CD4-positive, alpha-beta T cell (primary cell): ENCODE measurements at regions not wholly inside any gene's neighbourhood (a gene's known extent, or its start where the extent isn't known, plus 50 kb on each side); places are given as distances from the start of the nearest gene placed in this dataset.

Experiments
- ATAC-seq: fragments of 200-7000 bp; cut with Tn5 transposase; one replicate; pipeline ENCODE4 v1.10.0; 2022; ENCODE audit warnings: mild to moderate bottlenecking; ENCODE audit not compliant: poor library complexity
- CTCF ChIA-PET: fragments of 350-600 bp; sonication (Branson Sonifier 250); formaldehyde crosslinking; loops from one replicate; lab custom pipeline; 2021; ENCODE audit warnings: antibody characterized with exemption, inconsistent platforms; lab: Charles Lee
- POLR2A ChIA-PET: fragments of 350-600 bp; sonication (Branson Sonifier 250); formaldehyde crosslinking; loops from one replicate; lab custom pipeline; 2021; ENCODE audit warnings: antibody characterized with exemption, inconsistent platforms; lab: Charles Lee
- DNase-seq, 14 experiments: peaks; one replicate each; pipeline ENCODE4 v3.0.0-alpha.2; 2013 to 2020; ENCODE audit warnings: mixed read lengths in 2 of 14
- H3K27ac ChIP-seq, 2 donors: one replicate each; pipeline versions ENCODE4 v1.5.1 to v1.7.0; 2013; ENCODE audit warnings: low read length in 2 of 2, low read depth in 1 of 2, mild to moderate bottlenecking in 1 of 2
- H3K27me3 ChIP-seq, 2 experiments: 1 replicate in 1 of 2; 2 replicates in 1 of 2; pipeline versions ENCODE4 v1.6.1 to v1.7.0; 2013; ENCODE audit warnings: low read length in 2 of 2, control low read depth in 1 of 2, mild to moderate bottlenecking in 1 of 2, moderate library complexity in 1 of 2; ENCODE audit not compliant: insufficient read depth in 2 of 2, control insufficient read depth in 1 of 2
- H3K36me3 ChIP-seq: one replicate; pipeline ENCODE4 v1.6.1; 2013; ENCODE audit warnings: low read length, control low read depth; ENCODE audit not compliant: insufficient read depth
- H3K4me1 ChIP-seq: one replicate; pipeline ENCODE4 v1.6.1; 2013; ENCODE audit warnings: low read length, control low read depth; ENCODE audit not compliant: insufficient read depth
- H3K4me3 ChIP-seq: one replicate; pipeline ENCODE4 v1.5.1; 2013; ENCODE audit warnings: mild to moderate bottlenecking, low read length, moderate library complexity
- H3K9me3 ChIP-seq, 2 experiments: 1 replicate in 1 of 2; 2 replicates in 1 of 2; pipeline versions ENCODE4 v1.6.1 to v1.7.0; 2013; ENCODE audit warnings: low read length in 2 of 2, mild to moderate bottlenecking in 2 of 2, control low read depth in 1 of 2, moderate library complexity in 1 of 2; ENCODE audit not compliant: control insufficient read depth in 1 of 2, insufficient read depth in 1 of 2
- H3K27ac Mint-ChIP-seq: one replicate; pipeline ENCODE4 v1.8.0; 2020; ENCODE audit warnings: mixed read lengths
- H3K27me3 Mint-ChIP-seq: one replicate; pipeline ENCODE4 v1.8.0; 2021; ENCODE audit warnings: mixed read lengths
- H3K36me3 Mint-ChIP-seq: one replicate; pipeline ENCODE4 v1.8.0; 2021; ENCODE audit warnings: low read depth, mixed read lengths
- H3K4me1 Mint-ChIP-seq: one replicate; pipeline ENCODE4 v1.8.0; 2021; ENCODE audit warnings: low read depth, mixed read lengths
- H3K4me3 Mint-ChIP-seq: one replicate; pipeline ENCODE4 v1.8.0; 2020; ENCODE audit warnings: mild to moderate bottlenecking, mixed read lengths
- H3K9me3 Mint-ChIP-seq: one replicate; pipeline ENCODE4 v1.8.0; 2020; ENCODE audit warnings: mixed read lengths
- CTCF ChIP-seq: fragments of 200-600 bp; IDR thresholded peaks from one replicate; pipeline ENCODE4 v1.8.0; 2022; ENCODE audit warnings: antibody characterized with exemption, mild to moderate bottlenecking
- intact Hi-C, 2 experiments: fragments of 100-400 bp; cut with DNase I in 1 of 2; cut with micrococcal nuclease in 1 of 2; formaldehyde crosslinking; loops; one replicate each; pipeline versions ENCODE4 v1.15.1 to v1.9.0; 2023 to 2025; cut with DNase I, micrococcal nuclease

- no peak overlapping the region for H3K4me3 ChIP-seq
- TF ChIP-seq CTCF = no peak
- Mint-ChIP-seq H3K36me3 (no peaks in the 10 kb centered on the region), H3K4me1 (no peaks in the 10 kb centered on the region), H3K9me3 (peaks cover 10% of the 10 kb centered on the region), H3K27me3 (no peaks in the 10 kb centered on the region), H3K27ac (no peak overlapping the region), H3K4me3 (no peak overlapping the region)
- peaks cover 6 to 48% of the 10 kb centered on the region in 2 experiments for H3K9me3 ChIP-seq
- H3K36me3 ChIP-seq = no peaks in the 10 kb centered on the region
- no peaks in the 10 kb centered on the region for H3K27me3 ChIP-seq
- intact Hi-C loops = no loop called here
- ChIA-PET CTCF (no interaction called here), POLR2A (no interaction called here)
- ATAC-seq (no peak), DNase-seq (no peak)
- H3K27ac ChIP-seq = no peak overlapping the region
- no peaks in the 10 kb centered on the region for H3K4me1 ChIP-seq
Measured at GRCh38 chr19:27890206-27890605, 1322.7 kb downstream of the UQCRFS1 start.

DNA sequence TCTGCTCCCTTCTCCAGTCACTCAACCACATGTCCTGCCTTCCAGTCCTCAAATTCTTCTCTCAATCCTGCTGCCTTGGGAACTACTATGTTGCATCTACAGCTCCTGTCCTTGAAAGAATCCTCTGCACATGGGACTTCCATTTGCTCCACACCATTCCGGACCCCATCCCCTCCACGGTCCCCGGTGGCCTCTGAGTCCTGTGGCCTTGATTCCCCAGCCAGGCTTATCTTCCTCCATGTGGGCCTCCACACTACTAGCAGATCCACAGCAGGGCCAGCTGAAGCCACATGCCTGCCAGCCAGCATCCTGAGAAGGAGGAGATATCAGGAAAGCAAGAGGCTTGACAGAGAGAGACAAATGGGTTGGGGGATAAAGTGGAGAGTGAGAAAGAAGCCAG, 1323.8 kb downstream of the UQCRFS1 start:
- CTCF ChIA-PET = no interaction called here
- Mint-ChIP-seq H3K27me3 (no peaks in the 10 kb centered on the region), H3K9me3 (peaks cover 10% of the 10 kb centered on the region)

GRCh38 chr19:27887946-27888345, 1325.0 kb downstream of the UQCRFS1 start:
- no peaks in the 10 kb centered on the region for H3K4me1 ChIP-seq
- POLR2A ChIA-PET = no interaction called here
- Mint-ChIP-seq H3K4me1 (no peaks in the 10 kb centered on the region), H3K36me3 (no peaks in the 10 kb centered on the region), H3K4me3 (no peak overlapping the region), H3K9me3 (peaks cover 8% of the 10 kb centered on the region), H3K27me3 (no peaks in the 10 kb centered on the region), H3K27ac (no peak overlapping the region)
- no peak for TF ChIP-seq CTCF
- H3K27ac ChIP-seq = no peak overlapping the region
- intact Hi-C loops = no loop called here
- H3K4me3 ChIP-seq = no peak overlapping the region
- CTCF ChIA-PET = no interaction called here
- H3K27me3 ChIP-seq = no peaks in the 10 kb centered on the region
- H3K36me3 ChIP-seq = no peaks in the 10 kb centered on the region
- H3K9me3 ChIP-seq = peaks cover 6 to 35% of the 10 kb centered on the region in 2 experiments
- DNase-seq = no peak
- ATAC-seq = no peak

More for the DNA sequence above, 1323.8 kb downstream of the UQCRFS1 start:
- Mint-ChIP-seq H3K27ac (no peak overlapping the region), H3K4me1 (no peaks in the 10 kb centered on the region), H3K4me3 (no peak overlapping the region), H3K36me3 (no peaks in the 10 kb centered on the region)
- H3K4me3 ChIP-seq = no peak overlapping the region
- no peaks in the 10 kb centered on the region for H3K27me3 ChIP-seq
- TF ChIP-seq CTCF = no peak
- H3K36me3 ChIP-seq = no peaks in the 10 kb centered on the region
- peaks cover 6 to 39% of the 10 kb centered on the region in 2 experiments for H3K9me3 ChIP-seq
- ATAC-seq (no peak), DNase-seq (no peak)
- POLR2A ChIA-PET = no interaction called here
- intact Hi-C loops = no loop called here
- H3K4me1 ChIP-seq = no peaks in the 10 kb centered on the region
- H3K27ac ChIP-seq = no peak overlapping the region
